Hepatocyte (in vitro differentiated cells): ENCODE measurements at regions not wholly inside any gene's neighbourhood (a gene's known extent, or its start where the extent isn't known, plus 50 kb on each side); places are given as distances from the start of the nearest gene placed in this dataset.

Experiments
- DNase-seq: peaks from one replicate; pipeline ENCODE4 v3.0.0-alpha.2; 2016; ENCODE audit warnings: low spot score
- H2AFZ ChIP-seq: fragments of 200-600 bp; sonication (generic); 2 replicates; pipeline ENCODE4 v1.6.0; 2016; ENCODE audit warnings: antibody characterized with exemption, mild to moderate bottlenecking
- H3K27ac ChIP-seq: fragments of 200-600 bp; sonication (generic); 2 replicates; pipeline ENCODE4 v1.5.1; 2016; ENCODE audit warnings: mild to moderate bottlenecking
- H3K27me3 ChIP-seq: fragments of 200-600 bp; sonication (generic); 2 replicates; pipeline ENCODE4 v1.6.1; 2016
- H3K36me3 ChIP-seq: fragments of 200-600 bp; sonication (generic); replicated peaks from 2 replicates; pipeline ENCODE4 v1.5.1; 2016; ENCODE audit warnings: low read depth; ENCODE audit not compliant: insufficient read depth
- H3K4me1 ChIP-seq: fragments of 200-600 bp; sonication (generic); 2 replicates; pipeline ENCODE4 v1.5.1; 2016; ENCODE audit warnings: mild to moderate bottlenecking, moderate library complexity; ENCODE audit not compliant: insufficient read depth
- H3K4me2 ChIP-seq: fragments of 200-600 bp; sonication (generic); 2 replicates; pipeline ENCODE4 v1.6.0; 2016
- H3K4me3 ChIP-seq: fragments of 200-600 bp; sonication (generic); 2 replicates; pipeline ENCODE4 v1.5.1; 2016; ENCODE audit warnings: mild to moderate bottlenecking
- H3K79me2 ChIP-seq: fragments of 200-600 bp; sonication (generic); 2 replicates; pipeline ENCODE4 v1.6.0; 2017; ENCODE audit warnings: mild to moderate bottlenecking
- H3K9me2 ChIP-seq: fragments of 200-600 bp; sonication (generic); replicated peaks from 2 replicates; pipeline ENCODE4 v1.6.0; 2017; ENCODE audit warnings: mild to moderate bottlenecking; ENCODE audit not compliant: insufficient read depth
- H3K9me3 ChIP-seq: fragments of 200-600 bp; sonication (generic); 2 replicates; pipeline ENCODE4 v1.5.1; 2016; ENCODE audit warnings: low read depth, mild to moderate bottlenecking
- H4K20me1 ChIP-seq: fragments of 200-600 bp; sonication (generic); 2 replicates; pipeline ENCODE4 v1.6.0; 2016; ENCODE audit warnings: mild to moderate bottlenecking; ENCODE audit not compliant: insufficient read depth, poor library complexity, severe bottlenecking
- CTCF ChIP-seq: fragments of 200-600 bp; sonication (generic); IDR thresholded peaks from 2 replicates; pipeline ENCODE4 v1.5.1; 2016; ENCODE audit warnings: antibody characterized with exemption, mild to moderate bottlenecking; ENCODE audit not compliant: poor library complexity
- EZH2 ChIP-seq: fragments of 200-600 bp; sonication (generic); IDR thresholded peaks from 2 replicates; pipeline ENCODE4 v1.6.1; 2016; ENCODE audit warnings: antibody characterized with exemption, mild to moderate bottlenecking, borderline replicate concordance
- EZH2phosphoT487 ChIP-seq: fragments of 200-600 bp; sonication (generic); IDR thresholded peaks from one replicate; pipeline ENCODE4 v1.6.1; 2018; ENCODE audit warnings: antibody characterized with exemption, mild to moderate bottlenecking, low read depth, moderate library complexity; ENCODE audit not compliant: unreplicated experiment, severe bottlenecking
- WGBS: methylation state at CpG from one replicate; pipeline ENCODE4 v1.1.6; 2016; ENCODE audit warnings: low lambda C conversion rate; ENCODE audit errors: missing lambda C conversion rate; 5-methylcytosine and 5-hydroxymethylcytosine counted together

DNA sequence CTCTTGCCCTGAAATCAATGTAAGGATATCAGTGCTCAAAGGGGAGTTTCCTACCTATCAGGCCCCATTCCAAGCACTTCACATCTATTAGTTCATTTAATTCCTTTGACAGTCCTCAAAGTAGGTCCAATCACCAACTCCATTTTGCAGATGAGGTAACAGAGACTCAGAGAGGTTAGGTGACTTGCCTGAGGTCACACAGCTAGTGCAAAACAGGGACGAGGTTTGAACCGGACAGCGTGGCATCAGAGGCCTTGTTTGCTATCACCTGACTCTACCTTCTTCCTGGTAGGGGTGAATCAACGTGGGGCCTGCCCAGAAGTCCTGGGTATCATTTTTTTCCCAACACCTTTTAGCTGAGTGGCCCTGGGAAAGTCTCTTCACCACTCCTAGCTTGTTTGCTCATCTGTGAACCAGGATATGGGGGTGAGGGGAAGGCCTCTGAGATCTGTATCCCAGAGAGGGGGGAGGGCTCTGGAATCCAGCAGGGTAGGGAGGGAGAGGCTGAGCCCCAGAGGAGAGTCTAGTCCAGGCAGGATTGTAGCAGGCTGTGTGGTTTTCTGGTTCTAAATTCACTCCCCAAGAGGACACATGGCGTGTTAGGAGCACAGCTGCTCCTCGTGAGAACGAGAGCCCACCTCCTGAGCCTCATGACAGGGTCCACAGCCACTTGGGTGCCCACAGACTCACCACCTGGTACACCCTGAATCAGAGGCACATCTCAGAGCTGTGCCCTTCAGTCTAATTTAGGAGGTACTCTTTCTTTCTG lies 174.7 kb downstream of the MN1 start:
- Histone ChIP-seq H3K4me3 (no peak overlapping the region), H3K27ac (no peak overlapping the region), H3K36me3 (no peaks in the 10 kb centered on the region), H3K9me2 (no peaks in the 10 kb centered on the region), H3K4me2 (no peak overlapping the region), H2AFZ (no peak overlapping the region), H3K4me1 (no peaks in the 10 kb centered on the region), H4K20me1 (no peaks in the 10 kb centered on the region), H3K27me3 (no peaks in the 10 kb centered on the region), H3K79me2 (no peaks in the 10 kb centered on the region), H3K9me3 (no peaks in the 10 kb centered on the region)
- no peak for TF ChIP-seq EZH2phosphoT487
- TF ChIP-seq CTCF, result no peak
- TF ChIP-seq EZH2, result no peak
- 89% methylated on average over 7 of the region's 7 CpGs for WGBS
- no peak for DNase-seq

DNA sequence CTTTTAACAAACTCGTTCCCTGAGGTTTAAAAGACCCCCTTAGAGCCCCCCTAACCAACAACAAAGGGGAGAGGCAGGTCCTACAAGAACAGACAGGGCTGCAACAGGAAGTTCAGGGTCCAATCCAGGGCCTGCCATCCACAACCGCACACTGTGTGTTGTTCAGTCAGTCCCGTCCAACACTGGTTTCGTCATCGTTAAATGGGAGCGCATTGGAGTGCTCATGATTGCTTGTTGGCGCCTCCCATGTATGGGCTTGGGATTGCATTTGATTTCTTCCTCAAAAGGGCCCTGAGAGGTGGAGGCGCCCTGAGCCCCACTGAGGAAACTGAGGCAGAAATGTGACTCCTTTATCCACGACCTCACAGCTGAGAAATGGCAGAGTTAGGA lies 174.1 kb downstream of the MN1 start:
- DNase-seq, result no peak
- H3K79me2 ChIP-seq, result no peaks in the 10 kb centered on the region
- TF ChIP-seq CTCF (no peak), EZH2 (no peak), EZH2phosphoT487 (no peak)
- H3K4me3 ChIP-seq, result no peak overlapping the region
- H3K4me1 ChIP-seq, result no peaks in the 10 kb centered on the region
- H3K27me3 ChIP-seq, result no peaks in the 10 kb centered on the region
- no peaks in the 10 kb centered on the region for H3K9me3 ChIP-seq
- no peak overlapping the region for H3K27ac ChIP-seq
- H3K4me2 ChIP-seq, result no peak overlapping the region
- H3K9me2 ChIP-seq, result no peaks in the 10 kb centered on the region
- H2AFZ ChIP-seq, result no peak overlapping the region
- WGBS, result 93% methylated on average over 9 of the region's 9 CpGs
- H4K20me1 ChIP-seq, result no peaks in the 10 kb centered on the region
- H3K36me3 ChIP-seq, result no peaks in the 10 kb centered on the region

GRCh38 chr22:27627901-27628300 lies 173.7 kb downstream of the MN1 start:
- Histone ChIP-seq H3K4me1 (no peaks in the 10 kb centered on the region), H4K20me1 (no peaks in the 10 kb centered on the region), H2AFZ (no peak overlapping the region), H3K4me2 (no peak overlapping the region), H3K79me2 (no peaks in the 10 kb centered on the region), H3K36me3 (no peaks in the 10 kb centered on the region), H3K9me2 (no peaks in the 10 kb centered on the region), H3K4me3 (no peak overlapping the region), H3K27ac (no peak overlapping the region), H3K27me3 (no peaks in the 10 kb centered on the region), H3K9me3 (no peaks in the 10 kb centered on the region)
- TF ChIP-seq CTCF, result no peak
- no peak for TF ChIP-seq EZH2phosphoT487
- TF ChIP-seq EZH2, result no peak
- DNase-seq, result no peak
- WGBS, result 82% methylated on average over 6 of the region's 6 CpGs

- no peak overlapping the region for H3K27ac ChIP-seq
- no peaks in the 10 kb centered on the region for H3K36me3 ChIP-seq
- peaks cover 3% of the 10 kb centered on the region for H3K4me1 ChIP-seq
- H4K20me1 ChIP-seq, result no peaks in the 10 kb centered on the region
- no peaks in the 10 kb centered on the region for H3K9me2 ChIP-seq
- H2AFZ ChIP-seq, result no peak overlapping the region
- no peaks in the 10 kb centered on the region for H3K79me2 ChIP-seq
- WGBS, result 81% methylated on average over 8 of the region's 8 CpGs
- H3K4me3 ChIP-seq, result no peak overlapping the region
- H3K4me2 ChIP-seq, result no peak overlapping the region
- H3K9me3 ChIP-seq, result no peaks in the 10 kb centered on the region
- DNase-seq, result no peak
- H3K27me3 ChIP-seq, result no peaks in the 10 kb centered on the region
- TF ChIP-seq EZH2phosphoT487 (no peak), CTCF (no peak), EZH2 (no peak)
These were observed 173.2 kb downstream of the MN1 start for GRCh38 chr22:27628341-27628740.
